HTR-8/SVneo (cell line): ENCODE measurements at regions not wholly inside any gene's neighbourhood (a gene's known extent, or its start where the extent isn't known, plus 50 kb on each side); places are given as distances from the start of the nearest gene placed in this dataset.
"Not testable (repeated sequence)": the region's sequence is repeated elsewhere in the genome, so short reads cannot be mapped to it uniquely, and the experiment has no call there.

ENCODE experiments used
- DNase-seq: peaks from one replicate; pipeline ENCODE4 v3.0.0; 2011; ENCODE audit warnings: low spot score, mixed read lengths; ENCODE audit not compliant: insufficient read length
- FAIRE-seq: peaks from 2 replicates; lab custom pipeline; 2011; peaks lifted over from hg19 to GRCh38; lab: Jason Lieb, UNC

DNA sequence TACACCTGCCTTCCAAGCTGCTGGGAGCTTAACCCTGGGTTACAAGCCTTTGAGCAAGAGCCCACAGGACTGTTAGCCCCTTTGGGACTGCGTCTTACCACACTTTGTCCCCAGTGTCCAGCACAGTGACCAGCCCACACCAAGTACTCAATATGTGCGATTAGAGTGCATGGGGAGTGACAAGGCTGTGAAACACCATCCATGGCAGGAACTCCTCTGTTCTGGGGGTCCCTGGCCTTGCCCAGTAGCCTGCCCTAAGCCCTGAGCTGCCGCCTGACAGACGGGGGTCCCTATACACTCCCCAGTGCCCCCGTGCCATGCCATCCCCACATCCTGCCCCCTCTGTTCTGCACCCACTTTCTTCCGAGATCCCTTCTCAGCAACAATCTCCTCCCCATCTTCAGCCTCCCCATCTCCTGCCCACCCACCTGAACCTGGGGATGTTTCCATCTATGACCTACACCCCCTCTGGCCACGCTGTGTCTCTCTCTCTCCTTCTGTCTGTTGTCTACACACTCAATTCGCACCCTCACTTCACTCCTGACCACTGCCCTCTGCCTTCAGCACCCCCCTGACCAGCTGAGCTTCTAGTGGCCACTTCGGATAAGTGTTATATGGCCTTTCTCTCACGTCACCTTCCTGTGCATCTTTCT lies 112.9 kb upstream of the SMURF2 start:
- DNase-seq (no peak), FAIRE-seq (peak; percentile 81)

DNA sequence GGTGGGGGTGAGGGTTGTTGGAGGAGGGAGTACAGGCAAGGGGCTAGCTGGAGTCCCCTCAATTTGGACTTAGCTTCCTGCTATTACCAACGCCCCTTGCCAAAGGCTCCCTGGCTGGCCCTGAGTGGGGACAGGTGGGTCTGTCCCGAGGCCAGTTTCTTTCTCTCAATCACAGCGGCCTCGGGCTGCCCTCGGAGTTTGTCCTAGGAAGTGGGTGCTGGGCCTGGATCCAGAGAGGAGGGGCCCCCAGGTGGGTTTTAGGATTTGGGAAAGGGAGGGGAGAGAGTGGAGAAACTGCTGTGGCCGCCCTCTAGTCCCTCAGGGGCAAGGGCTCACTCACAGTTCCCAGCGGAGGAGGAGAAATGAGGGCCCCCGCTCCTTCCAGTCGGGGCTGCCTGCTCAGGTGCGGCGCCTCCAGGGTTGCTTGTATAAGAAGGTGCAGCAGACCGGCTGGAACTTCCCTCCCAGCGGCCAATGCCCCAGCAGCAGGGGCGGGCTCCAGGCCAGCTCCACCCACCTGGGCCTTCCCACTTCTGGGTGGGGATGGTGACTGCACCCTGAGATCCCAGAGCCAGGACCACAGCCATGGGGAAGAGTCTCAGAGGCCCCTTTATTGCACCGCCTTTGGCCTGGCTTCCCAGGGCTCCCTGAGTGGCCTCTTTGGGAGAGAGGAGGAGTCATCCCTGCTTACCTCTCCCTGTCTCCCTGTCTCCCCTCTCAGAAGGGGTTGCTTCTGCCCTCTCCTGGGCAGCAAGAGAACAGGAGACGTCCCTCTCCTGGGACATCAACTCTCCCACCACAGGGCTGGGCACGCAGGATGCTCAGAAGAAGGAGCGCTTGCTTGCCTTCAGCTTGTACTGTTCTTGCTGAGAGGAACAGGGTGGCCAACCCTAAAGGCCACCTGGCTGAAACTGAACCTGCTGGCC lies 112.0 kb upstream of the SMURF2 start:
- DNase-seq, result peak; percentile 69
- peak; percentile 9 for FAIRE-seq

DNA sequence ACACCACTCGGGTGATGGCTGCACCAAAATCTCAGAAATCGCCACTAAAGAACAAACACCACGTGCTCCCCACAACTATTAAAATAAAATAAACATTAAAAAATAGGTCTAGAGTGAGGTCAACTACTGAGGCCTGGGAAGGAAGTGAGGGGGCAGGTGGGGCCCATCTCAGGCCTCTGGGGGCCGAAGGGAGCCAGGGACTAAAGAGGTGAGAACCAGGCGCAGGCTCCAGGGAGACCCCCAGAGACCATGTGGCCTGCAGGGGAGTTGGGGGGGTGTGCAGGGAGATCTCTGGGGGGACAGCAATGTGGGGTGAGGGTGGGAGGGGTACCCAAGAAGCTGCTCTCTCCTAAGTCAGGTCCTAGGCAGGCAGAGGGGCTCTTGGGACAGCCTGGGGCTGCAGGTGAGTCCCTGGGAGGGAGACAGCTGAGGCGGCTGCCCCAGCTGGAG lies 111.3 kb upstream of the SMURF2 start:
- no peak for DNase-seq
- FAIRE-seq, result no peak

DNA sequence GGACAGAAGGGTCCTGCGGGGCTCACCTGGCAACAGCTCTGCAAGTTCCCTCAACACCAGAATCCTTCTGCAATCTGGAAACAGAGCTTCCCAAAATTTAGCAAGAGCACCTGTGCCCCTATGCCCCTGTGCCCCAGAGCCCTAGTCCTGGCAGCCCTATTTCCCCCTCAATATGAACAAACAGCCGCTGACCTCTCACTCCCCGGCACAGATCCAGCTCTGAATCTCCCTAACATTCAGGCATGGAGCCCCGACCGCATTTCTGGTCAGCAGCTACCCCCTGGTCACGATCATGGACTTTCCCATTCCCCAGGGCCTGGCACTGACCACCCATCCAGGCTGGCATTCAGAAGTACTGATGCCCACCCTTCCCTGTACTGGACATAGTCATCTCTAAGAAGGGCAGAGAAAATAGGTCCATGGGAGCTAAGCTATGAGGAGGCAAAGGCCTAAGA lies 110.8 kb upstream of the SMURF2 start:
- DNase-seq, result no peak
- no peak for FAIRE-seq

DNA sequence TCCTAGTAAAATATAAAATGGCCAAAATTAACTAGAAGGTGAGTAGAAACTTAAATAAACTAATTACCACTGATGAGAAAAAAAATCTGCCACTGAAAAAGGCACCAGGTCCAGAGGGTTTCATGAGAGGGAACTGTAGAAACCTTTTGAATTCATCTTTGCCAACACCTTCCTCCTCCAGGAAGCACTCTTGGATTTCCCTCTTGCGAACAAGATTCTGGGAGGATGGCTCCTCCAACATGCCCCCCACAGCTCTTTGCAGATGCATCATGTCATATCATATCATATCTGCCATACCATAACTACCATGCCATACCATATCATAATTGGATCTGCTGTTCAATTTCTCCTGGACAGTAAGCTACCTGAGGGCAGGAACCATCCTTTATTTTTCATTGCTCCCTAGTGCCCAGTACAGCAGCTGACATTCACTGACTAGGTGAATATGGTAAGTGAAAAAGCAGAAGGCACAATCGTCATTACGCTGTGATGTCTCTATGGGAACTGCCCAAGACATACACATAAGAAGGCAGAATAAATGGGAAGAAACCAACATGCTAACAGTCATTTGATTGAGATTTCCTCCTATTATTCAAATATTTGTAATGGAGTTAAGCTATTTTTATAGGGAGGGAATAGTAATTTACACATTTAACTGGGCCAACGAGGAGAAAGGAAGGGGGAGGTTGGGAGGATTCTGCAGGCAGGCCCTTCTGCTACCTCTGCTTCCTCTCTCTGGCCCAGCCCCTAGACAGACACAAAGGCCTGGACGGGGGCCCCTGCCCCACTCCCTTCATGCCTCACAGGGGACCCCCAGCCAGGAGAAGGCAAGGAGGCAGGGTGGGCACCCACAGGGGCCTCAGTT lies 110.1 kb upstream of the SMURF2 start:
- no peak for DNase-seq
- FAIRE-seq, result no peak

DNA sequence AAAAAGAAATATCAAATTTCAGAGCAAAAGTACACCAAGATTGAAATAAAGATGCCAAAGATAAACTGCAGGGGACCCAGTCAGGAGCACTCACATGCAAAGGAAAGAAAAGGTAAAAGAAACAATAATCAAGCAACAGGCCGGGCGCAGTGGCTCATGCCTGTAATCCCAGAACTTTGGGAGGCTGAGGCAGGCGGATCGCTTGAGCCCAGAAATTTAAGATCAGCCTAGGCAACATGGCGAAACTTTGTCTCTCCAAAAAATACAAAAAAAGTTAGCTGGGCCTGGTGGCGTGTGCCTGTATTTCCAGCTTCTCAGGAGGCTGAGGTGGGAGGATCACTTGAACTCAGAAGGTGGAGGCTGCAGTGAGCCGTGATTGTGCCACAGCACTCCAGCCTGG lies 107.6 kb upstream of the SMURF2 start:
- no peak for FAIRE-seq
- no peak for DNase-seq

DNA sequence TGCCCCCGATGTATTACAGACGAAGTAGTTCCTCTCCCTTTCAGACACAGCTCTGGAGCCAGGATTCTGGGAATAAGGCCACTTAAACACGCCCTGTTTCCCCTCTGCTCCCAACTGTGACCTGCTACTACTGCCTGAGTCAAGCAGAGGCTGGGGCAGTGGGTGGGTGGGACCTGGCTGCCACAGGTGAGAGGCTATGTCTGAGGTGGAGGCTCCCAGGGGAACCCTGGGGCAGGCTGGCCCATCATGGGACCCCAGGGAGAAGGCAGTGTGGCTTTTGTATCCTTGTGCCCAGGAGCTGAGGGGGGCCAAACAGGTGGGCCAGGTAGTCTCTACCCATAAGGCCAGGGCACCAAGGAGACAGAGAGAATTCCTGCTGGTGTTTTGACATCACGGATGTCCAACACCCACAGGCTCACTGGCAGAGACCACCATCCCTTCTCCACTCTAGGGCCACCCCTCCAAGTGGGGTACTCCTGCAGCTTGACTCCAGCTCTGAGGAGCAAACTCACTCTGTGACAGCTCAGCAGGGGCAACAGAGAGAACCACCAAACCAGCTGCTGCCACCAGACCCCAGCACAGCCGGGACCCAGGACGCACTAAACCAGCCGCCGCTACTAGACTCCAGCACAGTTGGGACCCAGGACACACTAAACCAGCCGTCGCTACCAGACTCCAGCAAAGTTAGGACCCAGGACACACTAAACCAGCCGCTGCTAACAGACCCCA lies 105.3 kb upstream of the SMURF2 start:
- FAIRE-seq (no peak), DNase-seq (no peak)

DNA sequence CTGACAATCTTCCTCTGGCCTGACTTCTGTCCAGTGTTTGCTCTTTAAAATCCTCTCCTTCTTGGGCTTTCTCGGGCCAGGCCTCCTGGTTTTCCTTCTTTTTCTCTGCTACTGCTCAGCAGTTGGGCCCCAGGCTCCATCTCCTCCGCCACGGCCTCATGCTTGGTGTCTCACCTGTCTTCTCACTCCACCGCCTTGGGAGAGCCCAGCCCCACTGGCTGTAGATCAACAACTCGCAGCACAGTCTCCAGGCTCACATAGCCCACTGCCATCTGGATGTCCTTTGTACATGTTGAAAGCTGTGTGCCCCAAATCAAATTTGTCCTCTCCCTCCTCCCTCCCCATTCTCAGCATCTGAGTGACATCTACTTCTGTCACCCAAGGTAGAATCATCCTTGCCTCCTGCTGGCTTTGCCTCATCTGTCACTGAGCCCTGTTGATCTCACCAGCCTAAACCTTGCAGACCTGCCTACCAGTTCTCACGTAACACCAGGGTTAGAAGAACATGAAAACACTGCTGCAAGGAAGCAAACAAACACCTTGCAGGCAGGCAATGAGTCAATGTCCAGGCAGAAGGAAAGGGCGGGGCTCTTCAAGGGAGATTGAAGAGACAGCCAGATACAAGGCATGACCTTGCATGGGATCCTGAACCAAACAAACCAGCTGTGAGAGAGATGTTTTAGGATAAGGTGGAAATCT lies 103.2 kb upstream of the SMURF2 start:
- FAIRE-seq (peak; percentile 20), DNase-seq (no peak)

DNA sequence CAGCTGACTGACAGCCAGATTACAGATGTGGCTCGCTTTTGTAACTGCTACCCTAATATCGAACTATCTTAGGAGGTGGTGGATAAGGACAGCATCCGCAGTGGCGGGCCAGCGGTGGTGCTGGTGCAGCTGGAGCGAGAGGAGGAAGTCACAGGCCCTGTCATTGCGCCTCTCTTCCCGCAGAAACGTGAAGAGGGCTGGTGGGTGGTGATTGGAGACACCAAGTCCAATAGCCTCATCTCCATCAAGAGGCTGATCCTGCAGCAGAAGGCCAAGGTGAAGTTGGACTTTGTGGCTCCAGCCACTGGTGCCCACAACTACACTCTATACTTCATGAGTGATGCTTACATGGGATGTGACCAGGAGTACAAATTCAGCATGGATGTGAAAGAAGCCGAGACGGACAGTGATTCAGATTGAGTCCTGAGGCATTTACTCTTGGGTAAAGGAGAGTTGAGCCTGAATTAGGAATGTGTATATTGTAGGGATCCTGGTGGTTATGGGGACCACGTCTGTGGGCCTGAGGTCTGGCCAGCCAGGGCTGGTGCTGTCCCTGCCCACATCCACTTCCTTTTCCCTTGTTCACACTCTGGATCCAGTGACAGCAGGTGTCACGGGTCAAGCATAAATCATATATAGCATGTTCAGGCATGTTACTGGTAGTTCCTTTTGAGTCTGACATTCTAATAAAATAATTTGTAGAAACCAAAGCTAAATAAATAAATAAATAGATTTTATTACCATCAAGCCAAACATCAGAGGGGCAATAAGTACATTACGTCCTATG lies 89.0 kb upstream of the SMURF2 start:
- DNase-seq, result no peak
- no peak for FAIRE-seq

DNA sequence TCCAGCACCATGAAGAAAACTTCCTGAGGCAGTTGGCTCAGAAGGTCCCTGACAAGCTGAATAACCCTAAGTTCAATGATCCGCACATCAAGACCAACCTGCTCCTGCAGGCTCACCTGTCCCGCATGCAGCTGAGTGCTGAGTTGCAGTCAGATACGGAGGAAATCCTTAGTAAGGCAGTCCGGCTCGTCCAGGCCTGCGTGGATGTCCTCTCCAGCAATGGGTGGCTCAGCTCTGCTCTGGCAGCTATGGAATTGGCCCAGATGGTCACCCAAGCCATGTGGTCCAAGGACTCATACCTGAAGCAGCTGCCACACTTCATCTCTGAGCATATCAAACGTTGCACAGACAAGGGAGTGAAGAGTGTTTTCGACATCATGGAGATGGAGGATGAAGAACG lies 88.4 kb upstream of the SMURF2 start:
- DNase-seq (no peak), FAIRE-seq (no peak)

DNA sequence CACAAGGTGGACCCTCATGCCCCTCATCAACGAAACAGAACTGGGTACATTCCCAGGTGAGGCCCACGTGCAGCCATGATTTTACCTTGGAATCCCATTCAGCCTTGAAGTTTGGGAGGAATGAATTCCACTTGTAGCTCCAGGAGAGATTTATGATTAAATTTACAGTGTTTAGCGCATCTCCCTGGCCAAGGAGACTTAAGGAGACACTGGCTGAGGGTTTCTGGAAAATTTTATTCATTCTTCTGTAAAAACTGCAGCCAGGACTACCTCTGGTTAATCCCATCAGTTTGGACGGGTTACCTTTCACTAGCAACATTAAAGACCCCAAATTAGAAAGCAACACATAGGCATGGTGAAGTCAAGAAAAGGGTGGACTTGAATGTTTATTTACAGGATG lies 87.2 kb upstream of the SMURF2 start:
- FAIRE-seq (no peak), DNase-seq (no peak)

DNA sequence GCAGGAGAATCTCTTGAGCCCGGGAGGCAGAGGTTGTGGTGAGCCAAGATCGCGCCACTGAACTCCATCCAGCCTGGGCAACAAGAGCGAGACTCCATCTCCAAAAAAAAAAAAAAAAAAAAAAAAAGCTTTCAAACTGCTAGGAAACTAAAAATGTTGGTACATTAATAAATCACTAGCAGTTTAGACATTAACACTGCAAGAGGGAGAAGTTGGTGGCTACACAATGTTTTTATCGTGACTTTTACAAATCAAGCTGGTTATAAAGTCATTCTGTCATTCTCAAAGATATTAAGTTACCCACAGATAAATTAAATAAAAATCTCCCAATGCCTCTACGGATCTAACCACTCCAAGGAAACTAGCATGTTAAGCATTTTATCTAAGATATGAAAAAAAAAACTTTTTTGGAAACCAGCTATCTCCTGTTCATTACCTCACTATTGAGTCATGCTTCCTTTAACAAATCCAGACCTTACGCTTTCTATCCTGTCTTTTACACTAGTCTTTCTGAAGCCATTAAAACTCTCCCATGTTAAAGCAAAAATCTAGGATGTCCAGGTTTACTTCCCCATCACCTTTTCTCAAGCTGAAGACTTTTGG lies 85.9 kb upstream of the SMURF2 start:
- FAIRE-seq (no peak), DNase-seq (no peak)

DNA sequence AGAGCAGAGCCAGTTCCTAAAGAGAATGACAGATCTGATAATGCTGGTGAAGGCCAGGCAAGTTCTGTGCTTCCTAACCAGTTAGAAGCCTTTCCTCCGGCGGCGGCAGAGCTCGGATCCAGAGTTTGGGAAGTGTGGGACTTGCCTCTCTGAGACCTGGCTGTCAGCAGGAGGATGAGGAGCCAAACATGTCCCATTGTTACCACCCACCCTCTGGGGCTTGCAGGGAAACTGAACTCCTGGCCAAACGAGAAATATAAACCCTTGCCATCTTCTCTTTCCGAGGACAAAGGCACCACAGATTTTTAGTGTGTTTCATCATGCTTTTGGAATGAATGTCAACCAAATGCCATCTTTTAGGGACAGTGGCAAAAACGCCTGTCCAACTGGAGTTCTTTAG lies 80.2 kb upstream of the SMURF2 start:
- FAIRE-seq (no peak), DNase-seq (no peak)

DNA sequence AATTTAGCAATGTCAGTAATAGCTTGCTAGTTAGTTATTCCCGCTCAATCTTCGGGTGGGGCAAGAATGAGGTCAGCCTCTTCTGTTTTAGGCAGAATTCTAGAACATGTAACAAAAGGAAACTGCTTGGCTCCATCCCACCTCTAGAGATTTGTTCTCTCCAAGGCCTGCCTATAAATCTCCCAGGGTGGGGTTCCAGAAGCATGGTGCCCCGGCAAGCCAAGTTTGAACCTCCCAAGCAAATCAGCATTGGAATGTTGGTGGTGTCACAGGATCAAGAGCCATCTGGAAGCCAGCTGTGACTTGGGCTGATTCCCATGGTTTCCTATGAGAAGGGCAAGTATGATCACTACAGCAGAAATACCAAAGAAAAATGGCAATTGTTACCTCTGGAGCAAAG lies 79.8 kb upstream of the SMURF2 start:
- DNase-seq, FAIRE-seq: not testable (repeated sequence)

DNA sequence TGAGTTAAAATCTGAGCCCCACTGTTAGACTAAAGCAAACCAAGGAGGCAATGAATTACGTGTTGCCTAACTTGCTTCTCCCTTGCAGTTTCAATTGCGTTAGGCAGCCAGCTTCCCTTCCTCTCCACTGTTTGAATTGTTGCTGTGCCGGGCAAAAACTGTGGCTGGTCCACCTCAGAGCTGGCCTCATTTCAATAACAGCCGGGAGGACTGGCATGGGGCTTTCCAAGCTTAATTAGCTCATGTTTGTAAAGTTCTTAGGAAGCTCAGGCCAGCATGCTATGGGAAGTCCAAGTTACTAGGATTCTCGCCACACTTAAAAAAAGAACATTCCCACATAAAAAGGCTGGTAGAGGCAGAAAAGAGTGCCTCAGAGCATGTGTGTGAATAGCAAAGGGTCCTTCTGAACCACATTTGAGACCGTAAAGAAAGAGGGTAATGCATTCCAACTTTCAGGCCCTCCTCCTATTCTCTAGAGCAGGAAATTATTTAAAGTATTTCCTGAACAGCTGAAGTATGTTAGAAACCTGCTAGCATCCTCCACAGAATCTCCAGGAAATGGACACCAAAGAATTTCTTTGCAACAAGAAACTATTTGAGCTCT lies 79.0 kb upstream of the SMURF2 start:
- DNase-seq (no peak), FAIRE-seq (no peak)

DNA sequence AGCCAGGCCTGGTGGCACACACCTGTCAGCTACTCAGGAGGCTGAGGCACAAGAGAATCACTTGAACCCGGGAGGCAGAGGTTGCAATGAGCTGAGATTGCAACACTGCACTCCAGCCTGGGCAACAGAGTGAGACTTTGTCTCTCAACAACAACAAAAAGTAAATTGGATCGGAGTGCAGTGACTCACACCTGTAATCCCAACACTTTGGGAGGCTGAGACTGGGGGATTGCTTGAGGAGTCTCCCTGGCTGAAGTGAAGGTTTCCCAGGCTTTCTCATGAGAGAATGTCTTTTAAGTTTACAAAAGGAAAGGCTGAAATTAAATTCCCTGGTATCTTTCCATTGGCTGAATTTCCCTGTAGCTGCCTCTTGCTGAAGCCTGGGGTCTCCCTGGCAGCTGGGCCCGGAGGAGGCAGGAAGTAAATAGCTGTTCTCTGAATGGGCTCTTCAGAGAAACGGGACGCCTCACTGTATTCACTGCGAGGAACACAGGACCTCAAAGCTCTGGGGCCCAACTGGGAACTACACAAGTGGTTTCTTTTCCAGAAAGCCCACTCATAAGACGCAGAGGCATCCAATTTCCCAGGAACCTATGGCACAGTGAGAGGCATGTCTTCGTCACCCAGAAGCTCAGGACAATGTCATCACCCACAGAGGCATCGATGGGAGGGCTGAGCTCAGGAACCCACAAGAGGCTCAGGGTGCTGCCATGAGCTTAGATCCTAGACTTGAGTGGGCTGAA lies 77.4 kb upstream of the SMURF2 start:
- DNase-seq, result no peak
- no peak for FAIRE-seq
